ENCODE measurements at regions not wholly inside any gene's neighbourhood (a gene's known extent, or its start where the extent isn't known, plus 50 kb on each side); places are given as distances from the start of the nearest gene placed in this dataset.

- H3K9me2 ChIP-seq (ENCODE audit: insufficient read depth), result no peaks in the 10 kb centered on the region
- DNase-seq, result no peak
- in situ Hi-C loops (cut with MboI), result no loop called here
- no peak overlapping the region for H3K4me2 ChIP-seq (ENCODE audit: unreplicated experiment)
- H3K79me2 ChIP-seq (ENCODE audit: insufficient read depth), result no peaks in the 10 kb centered on the region
- no peak overlapping the region for H3K27ac ChIP-seq
- no peaks in the 10 kb centered on the region for H3K9me3 ChIP-seq (ENCODE audit: low read depth)
- H2AFZ ChIP-seq, result no peak overlapping the region
- no peaks in the 10 kb centered on the region for H4K20me1 ChIP-seq (ENCODE audit: insufficient read depth)
- H3K4me1 ChIP-seq (ENCODE audit: insufficient read depth), result no peaks in the 10 kb centered on the region
- TF ChIP-seq EZH2 (IDR thresholded peaks at IDR 0.05; ENCODE audit: insufficient read depth, poor library complexity, severe bottlenecking) (no peak), EZH2phosphoT487 (IDR thresholded peaks at IDR 0.05; ENCODE audit: insufficient read depth, low read depth) (no peak)
- H3K4me3 ChIP-seq, result no peak overlapping the region
- H3F3A ChIP-seq (ENCODE audit: insufficient read depth), result no peaks in the 10 kb centered on the region
- H3K27me3 ChIP-seq (replicated peaks; ENCODE audit: insufficient read depth), result no peaks in the 10 kb centered on the region
- WGBS, 2 experiments (ENCODE audit: low coverage in 1 of 2, low lambda C conversion rate in 2 of 2, missing lambda C conversion rate in 2 of 2), result 40 to 41% methylated on average over 4 of the region's 4 CpGs
- H3K36me3 ChIP-seq (ENCODE audit: low read depth), result no peaks in the 10 kb centered on the region
- no peak overlapping the region for H3K9ac ChIP-seq
Observed at GRCh38 chr15:61685534-61685933, 374.7 kb downstream of the VPS13C start.

- no peaks in the 10 kb centered on the region for H3F3A ChIP-seq (ENCODE audit: insufficient read depth)
- H3K9me2 ChIP-seq (ENCODE audit: insufficient read depth), result no peaks in the 10 kb centered on the region
- H3K4me3 ChIP-seq, result no peak overlapping the region
- no peaks in the 10 kb centered on the region for H4K20me1 ChIP-seq (ENCODE audit: insufficient read depth)
- no peaks in the 10 kb centered on the region for H3K27me3 ChIP-seq (replicated peaks; ENCODE audit: insufficient read depth)
- TF ChIP-seq EZH2 (IDR thresholded peaks at IDR 0.05; ENCODE audit: insufficient read depth, poor library complexity, severe bottlenecking), result no peak
- no peak for TF ChIP-seq EZH2phosphoT487 (IDR thresholded peaks at IDR 0.05; ENCODE audit: insufficient read depth, low read depth)
- no peaks in the 10 kb centered on the region for H3K4me1 ChIP-seq (ENCODE audit: insufficient read depth)
- no peak overlapping the region for H3K9ac ChIP-seq
- no peak overlapping the region for H2AFZ ChIP-seq
- no peak for DNase-seq
- H3K79me2 ChIP-seq (ENCODE audit: insufficient read depth), result no peaks in the 10 kb centered on the region
- in situ Hi-C loops (cut with MboI), result no loop called here
- WGBS, 2 experiments (ENCODE audit: low coverage in 1 of 2, low lambda C conversion rate in 2 of 2, missing lambda C conversion rate in 2 of 2), result 33 to 37% methylated on average over 2 of the region's 2 CpGs
- no peaks in the 10 kb centered on the region for H3K36me3 ChIP-seq (ENCODE audit: low read depth)
- no peaks in the 10 kb centered on the region for H3K9me3 ChIP-seq (ENCODE audit: low read depth)
- no peak overlapping the region for H3K27ac ChIP-seq
- H3K4me2 ChIP-seq (ENCODE audit: unreplicated experiment), result no peak overlapping the region
Observed at GRCh38 chr15:61684749-61685467, 375.3 kb downstream of the VPS13C start.

- no peaks in the 10 kb centered on the region for H4K20me1 ChIP-seq (ENCODE audit: insufficient read depth)
- H3K9me3 ChIP-seq (ENCODE audit: low read depth), result no peaks in the 10 kb centered on the region
- no peak overlapping the region for H3K9ac ChIP-seq
- no peaks in the 10 kb centered on the region for H3K4me1 ChIP-seq (ENCODE audit: insufficient read depth)
- no peaks in the 10 kb centered on the region for H3K9me2 ChIP-seq (ENCODE audit: insufficient read depth)
- no peak overlapping the region for H2AFZ ChIP-seq
- no peaks in the 10 kb centered on the region for H3K79me2 ChIP-seq (ENCODE audit: insufficient read depth)
- WGBS, 2 experiments (ENCODE audit: low coverage in 1 of 2, low lambda C conversion rate in 2 of 2, missing lambda C conversion rate in 2 of 2), result 58 to 61% methylated on average over 6 of the region's 6 CpGs
- TF ChIP-seq EZH2phosphoT487 (IDR thresholded peaks at IDR 0.05; ENCODE audit: insufficient read depth, low read depth) (no peak), EZH2 (IDR thresholded peaks at IDR 0.05; ENCODE audit: insufficient read depth, poor library complexity, severe bottlenecking) (no peak)
- H3K27me3 ChIP-seq (replicated peaks; ENCODE audit: insufficient read depth), result 0 out of 2 replicates have a peak, but pooled peaks cover 8% of the 10 kb centered on the region
- H3K4me2 ChIP-seq (ENCODE audit: unreplicated experiment), result no peak overlapping the region
- no peak overlapping the region for H3K4me3 ChIP-seq
- H3F3A ChIP-seq (ENCODE audit: insufficient read depth), result no peaks in the 10 kb centered on the region
- in situ Hi-C loops (cut with MboI), result no loop called here
- no peaks in the 10 kb centered on the region for H3K36me3 ChIP-seq (ENCODE audit: low read depth)
- no peak for DNase-seq
- no peak overlapping the region for H3K27ac ChIP-seq
Observed at GRCh38 chr15:61682891-61683735, 377.1 kb downstream of the VPS13C start.

- H3K4me3 ChIP-seq, result no peak overlapping the region
- H3K4me2 ChIP-seq (ENCODE audit: unreplicated experiment), result no peak overlapping the region
- H3K4me1 ChIP-seq (ENCODE audit: insufficient read depth), result no peaks in the 10 kb centered on the region
- in situ Hi-C loops (cut with MboI), result no loop called here
- no peak overlapping the region for H3K27ac ChIP-seq
- no peak overlapping the region for H3K9ac ChIP-seq
- H2AFZ ChIP-seq, result no peak overlapping the region
- no peak for DNase-seq
- TF ChIP-seq EZH2phosphoT487 (IDR thresholded peaks at IDR 0.05; ENCODE audit: insufficient read depth, low read depth), result no peak
- no peaks in the 10 kb centered on the region for H3F3A ChIP-seq (ENCODE audit: insufficient read depth)
- H3K9me2 ChIP-seq (ENCODE audit: insufficient read depth), result no peaks in the 10 kb centered on the region
- H3K27me3 ChIP-seq (replicated peaks; ENCODE audit: insufficient read depth), result 0 out of 2 replicates have a peak, but pooled peaks cover 8% of the 10 kb centered on the region
- WGBS, 2 experiments (ENCODE audit: low coverage in 1 of 2, low lambda C conversion rate in 2 of 2, missing lambda C conversion rate in 2 of 2), result 9 to 12% methylated on average over 2 of the region's 2 CpGs
- H4K20me1 ChIP-seq (ENCODE audit: insufficient read depth), result no peaks in the 10 kb centered on the region
- H3K79me2 ChIP-seq (ENCODE audit: insufficient read depth), result no peaks in the 10 kb centered on the region
- no peaks in the 10 kb centered on the region for H3K36me3 ChIP-seq (ENCODE audit: low read depth)
- H3K9me3 ChIP-seq (ENCODE audit: low read depth), result no peaks in the 10 kb centered on the region
Observed at GRCh38 chr15:61681676-61682075, 378.6 kb downstream of the VPS13C start.
